ENCODE measurements at regions not wholly inside any gene's neighbourhood (a gene's known extent, or its start where the extent isn't known, plus 50 kb on each side); places are given as distances from the start of the nearest gene placed in this dataset.
A peak's percentile ranks its signal among the peaks of the same experiment; 100 is the strongest.

DNA sequence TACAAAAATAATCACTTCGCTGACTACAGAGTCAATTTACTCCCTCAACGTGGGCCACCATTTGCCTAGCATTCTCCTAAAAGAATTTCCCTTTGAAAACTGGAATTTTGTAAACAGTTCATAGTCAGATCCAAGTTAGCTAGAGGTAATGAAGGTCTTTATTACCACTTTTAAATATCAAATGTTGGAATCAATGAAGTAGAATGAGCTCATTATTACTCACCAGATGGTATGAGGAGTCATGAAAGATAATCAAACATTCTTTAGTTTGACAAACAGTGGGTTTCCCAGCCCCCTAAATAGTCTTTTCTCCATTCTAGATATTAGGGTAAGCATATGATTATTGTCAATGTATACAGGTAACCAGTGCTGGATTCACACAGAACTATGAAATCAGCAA is 455.7 kb upstream of the THBS1 start:
- no peak for DNase-seq (ENCODE audit: low spot score)

DNA sequence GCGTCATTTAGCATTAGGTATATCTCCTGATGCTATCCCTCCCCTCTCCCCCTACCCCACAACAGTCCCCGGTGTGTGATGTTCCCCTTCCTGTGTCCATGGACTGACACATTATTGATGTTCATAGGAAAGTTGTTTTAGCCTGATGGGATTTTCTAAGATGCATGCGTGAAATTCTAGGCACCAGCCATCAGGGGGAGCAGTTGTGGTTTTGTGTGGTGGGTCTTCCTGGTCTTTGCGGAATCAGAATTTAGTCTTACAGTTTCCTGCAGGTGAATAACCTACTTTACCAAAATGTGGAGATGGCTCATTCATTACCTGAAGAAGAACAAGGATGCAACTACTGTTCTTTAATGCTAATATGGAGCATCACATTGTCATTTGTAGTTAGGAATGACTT is 455.0 kb upstream of the THBS1 start:
- DNase-seq (ENCODE audit: low spot score): no peak

DNA sequence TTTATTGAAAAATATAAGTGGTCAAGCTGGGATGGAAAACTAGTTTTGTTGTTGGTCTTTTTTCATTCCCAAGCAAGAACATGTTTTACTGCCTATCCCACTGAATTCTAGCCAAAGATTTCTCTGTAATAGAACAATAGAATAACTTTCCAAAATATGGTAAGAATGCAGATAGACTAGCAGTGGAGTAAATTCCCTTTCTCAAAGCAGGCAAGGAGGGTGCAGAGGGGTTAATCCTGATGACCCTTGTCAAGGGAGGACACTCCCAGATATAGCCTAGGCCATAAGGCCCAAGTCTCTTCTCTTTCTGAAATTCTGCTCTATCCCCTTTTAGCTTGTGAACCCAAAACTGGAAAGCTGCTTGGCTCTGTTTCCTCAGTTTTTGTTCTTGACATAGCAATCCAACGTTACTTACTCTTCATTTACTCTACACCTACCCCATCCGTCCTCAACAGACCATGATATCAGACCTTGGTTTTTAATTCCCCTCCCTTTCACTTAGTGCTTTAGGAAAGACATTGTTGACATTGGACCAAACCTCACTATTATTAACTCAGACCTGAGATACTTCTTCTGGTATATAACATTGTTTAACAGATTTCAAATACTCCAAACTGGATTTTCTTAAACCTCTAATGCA is 453.6 kb upstream of the THBS1 start:
- DNase-seq (ENCODE audit: low spot score): no peak

- peak; percentile 52 for DNase-seq (ENCODE audit: low spot score)
Measured at GRCh38 chr15:39127925-39128617, 452.8 kb upstream of the THBS1 start.

DNA sequence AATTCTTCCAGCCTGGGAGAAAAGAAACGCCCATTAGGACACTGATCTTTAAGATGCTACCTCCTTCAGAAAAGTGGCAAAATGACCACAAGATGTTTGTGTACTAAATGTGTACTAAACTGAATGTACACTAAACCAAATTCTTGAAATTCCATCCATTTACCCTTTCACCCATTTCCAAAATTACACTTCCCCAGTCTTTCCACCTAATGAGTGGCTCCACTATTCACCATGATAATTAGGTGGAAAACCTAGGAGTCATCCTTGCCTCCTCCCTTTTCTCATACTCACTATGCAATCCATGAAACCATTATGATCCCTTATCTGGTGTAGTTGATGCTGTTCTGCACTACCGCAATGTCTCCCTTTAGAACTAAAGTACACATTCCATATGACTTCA is 452.1 kb upstream of the THBS1 start:
- DNase-seq (ENCODE audit: low spot score): no peak

DNA sequence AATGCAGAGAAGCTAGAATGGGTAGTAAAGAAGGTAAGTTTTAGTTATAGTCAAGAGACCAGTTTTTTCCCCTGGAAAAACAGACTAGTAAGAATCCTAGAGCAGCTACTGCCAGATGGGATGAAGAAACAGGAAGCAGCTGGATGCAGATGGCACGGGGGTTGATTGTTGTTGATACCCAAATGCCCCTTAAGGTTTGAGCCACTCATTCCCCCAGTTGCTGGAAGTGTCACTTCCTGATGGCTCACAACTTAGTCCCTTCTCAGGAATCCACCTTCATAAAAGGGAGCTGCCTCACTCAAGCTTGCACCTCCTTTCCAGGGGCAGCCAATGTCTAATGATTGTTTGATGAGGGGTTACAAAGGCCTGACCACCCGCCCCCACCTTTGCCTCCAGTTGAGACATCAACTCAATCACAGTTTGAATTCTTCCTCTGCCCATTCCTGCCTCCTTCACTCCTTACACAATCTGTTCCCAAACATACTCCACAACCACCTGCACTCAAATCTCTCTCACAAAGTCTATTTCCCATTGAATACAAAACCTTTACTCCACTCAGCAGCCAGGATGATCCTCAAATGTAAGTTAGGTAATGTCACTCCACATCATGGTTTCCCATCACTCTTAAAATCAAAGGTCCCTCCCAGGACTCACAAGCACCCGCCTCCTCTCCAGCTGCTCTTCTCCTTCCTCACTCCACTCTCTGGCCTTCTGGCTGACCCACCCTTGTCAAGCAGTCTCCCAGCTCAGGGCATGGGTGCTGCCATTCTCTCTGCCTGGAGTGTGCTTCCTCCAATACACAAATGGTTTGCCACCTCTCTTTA is 450.1 kb upstream of the THBS1 start:
- DNase-seq (ENCODE audit: low spot score): no peak

DNA sequence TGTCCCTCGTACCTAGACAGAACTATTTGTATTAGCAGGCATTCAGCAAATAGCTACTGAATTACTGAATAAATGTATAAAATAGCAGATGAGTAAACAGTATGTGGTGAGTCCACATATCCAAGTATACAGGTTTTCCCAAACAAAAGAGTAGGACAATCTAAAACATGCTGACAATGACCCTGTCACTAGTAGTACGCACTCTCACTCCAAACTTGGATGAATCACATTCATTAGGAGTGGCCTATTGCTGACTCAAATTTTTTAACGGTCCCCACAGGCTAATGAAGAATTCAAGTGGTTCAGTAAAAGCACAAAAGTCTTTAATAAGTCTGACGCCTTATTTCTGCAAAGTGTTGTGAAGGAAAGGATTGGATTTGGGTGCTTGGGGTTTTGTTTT is 449.3 kb upstream of the THBS1 start:
- no peak for DNase-seq (ENCODE audit: low spot score)

DNA sequence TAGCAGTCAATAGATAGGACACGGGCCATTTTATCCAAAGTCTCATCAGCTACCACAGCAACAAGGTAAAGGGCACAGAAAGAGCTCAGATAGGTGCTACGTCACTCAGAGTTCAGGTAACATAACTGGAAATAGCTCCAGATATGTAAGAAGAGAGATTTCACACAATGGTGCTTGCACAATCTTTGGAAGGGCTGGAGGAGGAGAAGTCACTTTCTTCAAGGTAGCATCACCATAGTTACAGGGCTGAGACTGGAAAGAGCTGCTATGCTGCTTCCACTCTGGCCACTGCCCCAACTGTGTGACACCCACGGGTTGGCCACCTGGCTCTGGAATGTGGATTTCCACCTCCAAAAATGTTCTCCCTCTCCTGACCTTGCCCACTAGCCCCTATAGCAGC is 448.8 kb upstream of the THBS1 start:
- no peak for DNase-seq (ENCODE audit: low spot score)

DNA sequence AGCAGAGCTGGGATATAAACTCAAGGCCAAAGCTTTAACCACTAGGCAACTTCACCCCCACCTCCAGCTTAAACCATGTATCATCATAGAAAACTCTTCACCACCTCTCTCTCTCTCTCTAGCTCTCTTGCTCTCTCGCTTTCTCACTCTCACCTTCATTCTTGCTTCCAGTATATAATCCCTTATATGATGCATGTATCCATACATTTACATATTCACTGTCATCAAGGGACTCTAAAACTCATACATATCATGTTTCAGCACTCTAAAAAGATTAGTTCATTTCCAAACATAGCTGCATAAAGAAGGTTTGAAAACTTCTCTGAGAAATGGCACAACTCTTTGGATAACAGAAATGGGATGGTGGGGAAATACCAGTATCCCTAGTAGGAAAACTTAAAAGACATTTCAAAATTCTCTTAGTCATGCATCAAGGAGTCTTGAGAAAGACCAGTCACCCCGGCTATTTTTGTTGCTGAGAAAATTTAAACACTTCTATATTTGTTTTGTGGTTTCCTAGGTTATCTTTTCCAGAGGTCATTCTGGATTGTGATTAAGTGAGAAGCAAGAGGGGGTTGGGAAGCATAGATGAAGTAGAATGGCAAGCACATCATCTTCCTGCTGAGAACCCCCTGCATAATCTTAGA is 447.8 kb upstream of the THBS1 start:
- no peak for DNase-seq (ENCODE audit: low spot score)

DNA sequence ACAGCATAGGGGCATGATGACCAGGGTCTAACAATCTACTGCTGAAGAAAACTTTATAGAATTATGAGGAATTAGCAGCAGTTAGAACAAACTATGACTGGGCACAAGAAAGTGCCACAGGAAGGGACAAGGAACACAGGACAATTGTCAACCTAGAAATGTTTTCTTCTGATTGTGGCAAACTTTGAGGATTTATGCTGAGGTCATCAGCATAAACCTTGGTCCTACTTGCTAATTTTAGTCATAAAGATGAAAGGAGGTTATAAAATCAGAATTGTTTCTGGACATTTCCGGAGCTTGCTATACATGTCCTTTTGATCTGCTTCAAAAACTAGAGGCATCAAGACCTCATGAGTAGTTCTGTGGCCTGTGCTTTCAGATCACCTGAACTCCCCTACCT is 446.6 kb upstream of the THBS1 start:
- DNase-seq (ENCODE audit: low spot score): no peak

DNA sequence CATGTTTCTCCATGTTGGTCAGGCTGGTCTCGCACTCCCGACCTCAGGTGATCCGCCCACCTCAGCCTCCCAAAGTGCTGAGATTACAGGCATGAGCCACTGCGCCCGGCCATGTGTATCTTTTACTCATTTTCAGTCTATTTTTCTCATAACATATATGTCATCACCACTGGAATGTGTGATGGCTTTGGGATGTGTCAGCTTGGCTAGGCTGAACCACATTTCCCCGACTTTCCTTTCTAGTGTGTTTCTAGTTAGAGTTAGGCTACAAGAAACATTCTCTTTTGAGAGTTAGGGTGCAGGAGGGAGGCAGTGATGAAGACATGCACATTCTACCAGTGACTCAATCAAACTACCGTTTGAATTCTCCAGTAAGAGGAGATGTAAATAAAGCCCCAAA is 444.9 kb upstream of the THBS1 start:
- no peak for DNase-seq (ENCODE audit: low spot score)

DNA sequence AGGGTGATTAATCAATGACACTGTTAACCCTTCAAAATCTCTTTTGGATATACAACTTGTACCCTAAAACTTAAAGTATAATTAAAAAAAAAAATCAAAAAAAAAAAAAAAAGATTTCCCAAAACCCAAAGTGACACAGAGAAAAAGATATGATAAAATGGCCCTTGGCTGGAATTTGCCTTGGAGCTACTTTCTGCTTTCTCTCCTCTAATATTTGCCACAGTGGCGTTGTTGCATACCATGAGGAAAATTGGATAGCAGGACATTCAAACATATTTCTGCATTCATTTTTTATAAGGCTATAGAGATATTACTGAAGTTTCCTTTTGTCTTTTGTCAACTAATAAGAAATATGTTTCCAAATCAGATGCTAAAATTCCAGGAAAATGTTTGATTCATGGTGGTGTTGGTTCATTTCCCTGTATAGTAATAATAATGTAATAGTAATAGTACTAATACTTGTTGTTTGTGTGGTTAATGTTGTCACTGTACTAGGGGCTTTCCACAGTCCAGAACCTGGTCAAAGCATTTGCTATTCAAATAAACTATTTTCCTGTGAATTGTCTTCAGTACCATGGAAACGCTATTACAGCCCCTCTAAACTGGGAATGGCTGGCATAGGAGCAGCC is 441.3 kb upstream of the THBS1 start:
- no peak for DNase-seq (ENCODE audit: low spot score)

DNA sequence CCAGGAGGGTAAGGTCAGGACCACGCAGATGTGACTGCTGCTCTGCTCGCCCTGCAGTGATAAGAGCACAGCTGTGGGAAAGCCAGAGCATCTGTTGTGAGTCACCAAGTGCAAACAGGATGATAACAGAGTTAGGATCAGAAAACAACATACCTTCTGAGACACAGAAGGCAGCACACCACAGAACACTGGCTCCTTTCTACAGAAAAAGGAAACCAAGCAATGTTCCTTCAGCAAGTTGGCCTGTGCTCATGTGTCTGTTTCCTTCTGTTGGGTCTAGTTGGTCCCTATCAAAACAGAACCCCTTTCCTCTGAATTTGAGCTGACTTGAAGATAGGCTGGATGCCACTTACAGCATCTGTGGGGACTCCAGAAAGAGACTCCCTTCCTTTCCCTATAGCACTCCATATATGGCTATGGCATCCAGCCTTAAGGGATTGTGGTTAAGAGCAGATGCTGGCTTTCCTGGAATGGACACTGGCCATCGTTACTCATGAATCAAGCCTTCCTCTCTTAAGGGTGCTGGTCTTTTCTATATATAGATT is 440.7 kb upstream of the THBS1 start:
- no peak for DNase-seq (ENCODE audit: low spot score)

GRCh38 chr15:39142500-39142899 is 438.4 kb upstream of the THBS1 start:
- no peak for DNase-seq (ENCODE audit: low spot score)

DNA sequence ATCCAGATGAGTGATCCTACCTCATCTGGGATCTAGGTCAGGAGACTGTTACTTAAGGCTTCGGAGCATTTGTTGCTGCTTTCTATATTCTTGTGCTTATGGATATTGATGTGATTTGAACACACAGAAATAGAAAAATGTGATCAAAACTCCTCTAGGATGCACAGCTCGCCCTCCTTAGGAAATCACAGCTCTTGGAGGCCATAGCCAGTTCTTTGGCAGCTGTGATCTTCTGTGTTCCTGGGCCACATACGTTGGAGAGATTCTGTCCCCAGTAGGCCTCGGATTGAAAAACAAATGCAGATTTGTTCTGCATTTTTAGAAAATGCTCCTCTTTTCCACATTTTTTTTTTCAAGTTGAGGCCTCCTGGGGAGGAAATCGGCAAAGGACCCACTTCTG is 437.4 kb upstream of the THBS1 start:
- DNase-seq (ENCODE audit: low spot score): no peak

DNA sequence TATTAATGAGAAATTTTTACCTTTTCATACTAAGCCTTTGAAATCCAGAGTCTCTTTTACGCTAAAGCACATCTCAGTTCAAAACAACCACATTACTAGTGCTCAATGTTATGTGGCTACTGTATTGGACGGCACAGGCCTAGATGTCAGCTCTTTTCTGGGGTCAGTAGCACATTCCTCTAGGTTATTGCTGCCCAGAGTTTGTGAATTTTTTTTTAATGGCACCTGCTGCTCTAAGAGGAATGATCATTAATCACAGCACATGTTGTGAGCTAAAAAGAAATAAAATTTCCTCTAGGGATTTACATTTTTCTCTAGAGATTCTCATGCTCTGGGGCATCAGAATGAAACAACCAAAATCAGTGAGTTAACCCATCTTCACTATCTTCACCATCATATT is 436.8 kb upstream of the THBS1 start:
- DNase-seq (ENCODE audit: low spot score): no peak

- DNase-seq (ENCODE audit: low spot score): no peak
Measured at GRCh38 chr15:39144613-39145499, 436.0 kb upstream of the THBS1 start.

DNA sequence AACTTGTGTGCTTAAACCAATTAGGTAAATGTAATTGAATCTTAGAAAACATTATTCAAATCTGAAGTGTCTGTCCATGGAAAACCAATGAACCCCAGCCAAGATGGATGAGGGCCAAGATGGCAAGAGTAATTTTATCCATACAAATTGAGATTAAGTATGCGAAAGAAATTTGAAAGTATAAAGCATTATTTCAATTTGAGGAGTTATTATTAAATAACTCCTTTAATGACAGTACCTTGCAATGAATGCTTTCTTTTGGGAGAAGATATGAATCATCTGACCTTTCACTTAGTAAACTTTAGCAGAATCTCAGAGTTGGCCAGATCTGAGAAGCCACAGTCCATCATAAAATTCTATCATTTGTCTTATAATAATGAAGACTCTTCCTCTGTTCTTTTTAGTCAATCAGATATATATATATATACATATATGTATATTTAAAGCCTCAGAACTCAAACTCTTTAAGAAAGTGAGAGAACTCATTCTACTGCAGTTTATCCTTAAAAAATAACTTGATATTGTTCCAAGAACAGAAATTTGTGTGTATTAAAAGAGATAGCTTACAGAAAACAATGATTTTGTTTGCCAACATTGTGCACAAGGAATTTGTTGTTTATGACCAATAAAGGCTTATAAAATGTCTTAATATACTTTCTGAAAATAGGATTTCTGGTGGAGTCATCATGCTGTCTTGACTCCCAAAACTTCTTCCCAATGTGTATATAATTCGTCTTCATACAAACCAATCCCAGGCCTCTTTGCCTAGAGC is 434.8 kb upstream of the THBS1 start:
- no peak for DNase-seq (ENCODE audit: low spot score)

DNA sequence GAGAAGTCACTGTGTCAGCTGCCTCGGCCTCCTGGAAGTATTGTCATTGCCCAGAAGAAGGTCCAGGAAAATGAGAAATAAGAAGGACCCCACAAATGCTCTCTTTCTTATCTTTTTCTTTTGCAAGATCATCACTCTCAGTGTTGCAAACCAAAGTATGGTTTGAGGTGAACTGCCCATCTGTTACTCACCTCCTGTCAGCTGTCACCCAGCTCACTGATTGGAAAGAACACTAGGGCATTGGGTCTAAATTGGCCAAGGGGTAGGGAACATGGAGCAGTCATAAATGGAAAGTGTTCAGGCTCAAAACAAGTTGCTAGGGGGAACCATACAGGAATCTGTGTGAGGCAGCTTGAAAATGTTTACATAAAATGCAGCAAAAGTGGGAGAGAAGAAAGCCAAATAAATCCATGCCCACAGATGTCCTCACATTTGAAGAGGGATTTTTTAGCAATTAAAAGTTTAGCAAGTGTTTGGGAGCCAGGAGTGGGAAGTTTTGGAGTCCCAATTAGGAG is 431.2 kb upstream of the THBS1 start:
- DNase-seq (ENCODE audit: low spot score): no peak

- DNase-seq (ENCODE audit: low spot score): no peak
Measured at GRCh38 chr15:39151545-39151944, 429.3 kb upstream of the THBS1 start.
